Psoas muscle (tissue), 7 donors: ENCODE measurements at regions not wholly inside any gene's neighbourhood (a gene's known extent, or its start where the extent isn't known, plus 50 kb on each side); places are given as distances from the start of the nearest gene placed in this dataset.
A peak's percentile ranks its signal among the peaks of the same experiment; 100 is the strongest.

Source experiments
- ATAC-seq, 4 donors: fragments of 200-7000 bp; cut with Tn5 transposase; one replicate each; pipeline ENCODE4 v1.9.1; 2020; ENCODE audit warnings: moderate library complexity in 3 of 4, mild to moderate bottlenecking in 2 of 4
- DNase-seq, 2 donors: peaks; one replicate each; pipeline ENCODE4 v3.0.0-alpha.2; 2020
- H3K27ac ChIP-seq: fragments of 200-600 bp; one replicate; pipeline ENCODE4 v1.8.0; 2022
- H3K27me3 ChIP-seq, 3 donors: fragments of 200-600 bp in 1 of 3; one replicate each; pipeline versions ENCODE4 v1.6.1 to v1.8.0; 2013 to 2022; ENCODE audit warnings: low read length in 2 of 3, mild to moderate bottlenecking in 2 of 3, moderate library complexity in 1 of 3; ENCODE audit not compliant: insufficient read depth in 3 of 3
- H3K36me3 ChIP-seq, 2 donors: fragments of 200-600 bp in 1 of 2; one replicate each; pipeline versions ENCODE4 v1.6.1 to v1.8.0; 2013 to 2022; ENCODE audit warnings: low read depth in 1 of 2, mild to moderate bottlenecking in 1 of 2, moderate library complexity in 1 of 2; ENCODE audit not compliant: insufficient read depth in 1 of 2
- H3K4me1 ChIP-seq: fragments of 200-600 bp; one replicate; pipeline ENCODE4 v1.8.0; 2022
- H3K4me3 ChIP-seq: fragments of 200-600 bp; one replicate; pipeline ENCODE4 v1.8.0; 2022; ENCODE audit warnings: mild to moderate bottlenecking
- H3K9me3 ChIP-seq: fragments of 200-600 bp; one replicate; pipeline ENCODE4 v1.8.0; 2022
- CTCF ChIP-seq: fragments of 200-600 bp; IDR thresholded peaks from one replicate; pipeline ENCODE4 v1.8.0; 2022; ENCODE audit warnings: antibody characterized with exemption
- WGBS, 3 donors: extraction: QIAGEN DNeasy Blood & Tissue Kit; methylation state at CpG; one replicate each; pipeline versions ENCODE4 v1.1.6 to v1.1.7; 2013; 5-methylcytosine and 5-hydroxymethylcytosine counted together
- intact Hi-C, 2 donors: fragments of 100-400 bp; cut with DNase I; formaldehyde crosslinking; loops; one replicate each; pipeline versions ENCODE4 v1.11.0 to v1.14.2; 2022
- donor health status: healthy with polysubstance abuse.
- donor health status: DM: no; HTN: no; CAD: no; lungs with moderate emphysema.
- donor health status: Bipolar disorder and iron deficiency.
- donor health status: healthy.
- donor health status: DM: yes; HTN: yes; CAD: no.
- donor health status: DM: no; HTN: no; CAD: no.
- donor health status: DM: yes; HTN: yes; CAD: no.

- DNase-seq (no peak), ATAC-seq (no peak)
- Histone ChIP-seq H3K4me3 (no peak overlapping the region), H3K27me3 (no peaks in the 10 kb centered on the region), H3K9me3 (no peaks in the 10 kb centered on the region), H3K36me3 (no peaks in the 10 kb centered on the region), H3K4me1 (no peaks in the 10 kb centered on the region), H3K27ac (no peak overlapping the region)
- 57 to 67% (median 63%) methylated on average over 3 of the region's 3 CpGs for WGBS, 3 donors
- intact Hi-C loops, result no loop called here
- no peak for TF ChIP-seq CTCF
Observed at GRCh38 chr2:78553866-78554647, 471.4 kb upstream of the REG3G start.

- Histone ChIP-seq H3K4me3 (no peak overlapping the region), H3K4me1 (no peaks in the 10 kb centered on the region), H3K27me3 (no peaks in the 10 kb centered on the region), H3K36me3 (no peaks in the 10 kb centered on the region), H3K27ac (no peak overlapping the region), H3K9me3 (no peaks in the 10 kb centered on the region)
- no peak for TF ChIP-seq CTCF
- ATAC-seq (no peak), DNase-seq (no peak)
- intact Hi-C loops, result no loop called here
Observed at GRCh38 chr2:78561876-78562275, 463.6 kb upstream of the REG3G start.

- Histone ChIP-seq H3K36me3 (no peaks in the 10 kb centered on the region), H3K9me3 (no peaks in the 10 kb centered on the region), H3K4me3 (no peak overlapping the region), H3K27me3 (no peaks in the 10 kb centered on the region), H3K27ac (no peak overlapping the region), H3K4me1 (no peaks in the 10 kb centered on the region)
- intact Hi-C loops, result no loop called here
- DNase-seq, result no peak
- no peak for TF ChIP-seq CTCF
- ATAC-seq, result peak in 2 of 4 donors; percentile 53 to 64
Observed at GRCh38 chr2:78564666-78565065, 460.8 kb upstream of the REG3G start.

GRCh38 chr2:78568782-78569373 lies 456.6 kb upstream of the REG3G start:
- H3K27me3 ChIP-seq, result no peaks in the 10 kb centered on the region
- no peak for ATAC-seq
- intact Hi-C loops, result no loop called here
- H3K9me3 ChIP-seq, result no peaks in the 10 kb centered on the region
- no peak for DNase-seq
- H3K4me3 ChIP-seq, result no peak overlapping the region
- TF ChIP-seq CTCF, result no peak
- H3K36me3 ChIP-seq, result no peaks in the 10 kb centered on the region
- 67 to 81% (median 75%) methylated on average over 6 of the region's 6 CpGs for WGBS, 3 donors
- H3K27ac ChIP-seq, result no peak overlapping the region
- no peaks in the 10 kb centered on the region for H3K4me1 ChIP-seq

GRCh38 chr2:78576409-78576808 lies 449.1 kb upstream of the REG3G start:
- ATAC-seq, result no peak
- H3K36me3 ChIP-seq, result no peaks in the 10 kb centered on the region

More at GRCh38 chr2:78576409-78576808, 449.1 kb upstream of the REG3G start:
- DNase-seq, result no peak
- TF ChIP-seq CTCF, result no peak
- intact Hi-C loops, result no loop called here
- Histone ChIP-seq H3K27ac (no peak overlapping the region), H3K4me3 (no peak overlapping the region), H3K4me1 (no peaks in the 10 kb centered on the region), H3K27me3 (no peaks in the 10 kb centered on the region), H3K9me3 (no peaks in the 10 kb centered on the region)
